ENCODE measurements at regions not wholly inside any gene's neighbourhood (a gene's known extent, or its start where the extent isn't known, plus 50 kb on each side); places are given as distances from the start of the nearest gene placed in this dataset.
A peak's percentile ranks its signal among the peaks of the same experiment; 100 is the strongest.

DNA sequence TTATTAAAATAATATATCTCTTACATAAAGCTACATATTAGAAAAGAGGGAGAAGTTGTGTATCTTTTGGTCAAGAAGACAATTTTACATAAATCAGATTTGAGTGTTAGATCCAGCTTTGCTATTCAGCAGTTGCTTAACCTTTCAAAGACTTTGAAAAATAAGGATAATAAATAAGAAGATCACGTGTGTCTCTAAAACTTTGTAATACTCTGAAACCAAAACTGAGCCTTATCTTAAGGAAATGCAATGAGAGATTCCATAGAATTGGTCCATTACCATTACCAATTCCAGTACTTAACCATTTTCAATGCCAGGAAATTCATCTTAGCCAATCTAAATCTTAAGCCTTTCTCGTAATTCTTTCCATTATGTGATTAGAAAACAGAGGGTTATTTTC, 89.2 kb upstream of the COL5A2 start:
- no peak for DNase-seq

GRCh38 chr2:189273734-189274133, 94.2 kb upstream of the COL5A2 start:
- no peak for DNase-seq

- DNase-seq = no peak
Observed at GRCh38 chr2:189274361-189274760, 94.8 kb upstream of the COL5A2 start.

DNA sequence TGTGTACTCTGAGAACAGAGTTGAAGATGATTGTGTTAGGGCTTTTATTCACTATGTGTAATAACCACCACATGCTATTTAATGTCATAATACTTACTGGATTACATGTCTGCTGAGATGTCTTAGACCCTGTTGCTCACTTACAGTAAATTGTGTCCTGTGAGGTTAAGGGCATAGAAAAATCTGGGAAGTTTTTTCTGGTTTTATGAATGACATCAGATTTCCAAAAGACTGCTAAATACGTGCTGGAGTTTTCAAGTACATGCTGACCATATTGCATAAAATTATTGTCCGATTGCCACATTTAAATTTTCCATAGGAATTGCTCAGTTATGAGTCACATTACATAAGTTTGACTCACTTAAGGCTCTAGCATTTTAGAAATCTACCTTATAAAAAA, 96.7 kb upstream of the COL5A2 start:
- DNase-seq = no peak

- no peak for DNase-seq
Observed at GRCh38 chr2:189281201-189281600, 101.6 kb upstream of the COL5A2 start.

DNA sequence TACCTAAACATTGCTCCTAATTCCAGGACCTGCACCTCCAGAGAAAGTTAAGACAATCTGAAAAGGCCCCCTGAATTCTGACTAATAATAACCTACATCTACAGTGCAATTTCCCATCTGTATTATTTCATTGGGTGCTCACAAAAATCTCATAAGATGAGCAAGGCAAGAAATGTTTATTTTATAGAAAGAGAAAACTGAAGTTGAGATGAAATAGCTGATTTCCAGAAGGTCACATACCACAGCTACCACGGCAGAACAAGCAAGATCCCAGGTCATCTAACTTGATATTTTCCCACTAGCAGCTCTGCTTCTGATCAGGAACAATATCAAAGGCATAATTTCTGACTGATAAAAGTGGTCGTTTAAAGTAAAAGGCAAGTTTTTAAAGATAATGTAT, 105.8 kb upstream of the COL5A2 start:
- no peak for DNase-seq

- DNase-seq = no peak
Observed at GRCh38 chr2:189285962-189286645, 106.5 kb upstream of the COL5A2 start.

DNA sequence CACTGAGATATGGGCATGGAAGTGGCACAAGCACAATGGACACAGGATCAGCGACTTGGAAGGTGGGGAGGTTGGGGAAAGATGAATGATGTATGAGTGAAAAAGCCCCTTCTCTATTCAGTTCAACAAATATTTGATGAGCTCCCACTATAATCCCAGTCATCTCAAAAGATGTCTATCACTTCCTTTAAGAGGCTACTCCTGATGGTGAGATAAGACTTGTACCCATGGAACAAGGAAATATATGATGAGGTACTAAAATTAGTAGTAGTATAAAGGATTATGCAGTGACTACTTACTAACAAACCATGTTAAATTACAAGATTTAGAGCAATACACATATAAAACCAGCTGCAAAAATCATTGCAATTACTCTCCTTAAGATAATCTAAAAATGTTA, 107.8 kb upstream of the COL5A2 start:
- no peak for DNase-seq

GRCh38 chr2:189287982-189288521, 108.5 kb upstream of the COL5A2 start:
- DNase-seq = no peak

GRCh38 chr2:189291460-189291859, 111.9 kb upstream of the COL5A2 start:
- no peak for DNase-seq

DNA sequence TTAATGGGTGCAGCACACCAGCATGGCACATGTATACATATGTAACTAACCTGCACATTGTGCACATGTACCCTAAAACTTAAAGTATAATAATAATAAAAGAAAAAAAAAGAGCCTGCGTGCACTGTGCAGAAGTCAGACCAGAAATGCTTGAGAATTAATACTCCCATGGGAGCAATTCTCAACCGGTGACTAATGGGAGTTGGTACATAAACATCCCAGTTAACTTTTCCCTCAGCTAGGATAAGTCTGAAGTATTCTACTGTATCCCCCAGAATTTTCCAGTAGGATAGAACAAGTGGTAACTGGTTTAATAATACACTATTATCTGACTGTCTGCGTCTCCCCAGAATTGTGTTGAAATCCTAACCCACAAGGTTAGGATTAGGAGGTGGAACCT, 113.6 kb upstream of the COL5A2 start:
- no peak for DNase-seq

GRCh38 chr2:189297446-189297845, 117.9 kb upstream of the COL5A2 start:
- DNase-seq = no peak

GRCh38 chr2:189298038-189298437, 118.5 kb upstream of the COL5A2 start:
- no peak for DNase-seq

GRCh38 chr2:189298481-189298880, 118.9 kb upstream of the COL5A2 start:
- no peak for DNase-seq

GRCh38 chr2:189299974-189300373, 120.4 kb upstream of the COL5A2 start:
- DNase-seq = no peak

DNA sequence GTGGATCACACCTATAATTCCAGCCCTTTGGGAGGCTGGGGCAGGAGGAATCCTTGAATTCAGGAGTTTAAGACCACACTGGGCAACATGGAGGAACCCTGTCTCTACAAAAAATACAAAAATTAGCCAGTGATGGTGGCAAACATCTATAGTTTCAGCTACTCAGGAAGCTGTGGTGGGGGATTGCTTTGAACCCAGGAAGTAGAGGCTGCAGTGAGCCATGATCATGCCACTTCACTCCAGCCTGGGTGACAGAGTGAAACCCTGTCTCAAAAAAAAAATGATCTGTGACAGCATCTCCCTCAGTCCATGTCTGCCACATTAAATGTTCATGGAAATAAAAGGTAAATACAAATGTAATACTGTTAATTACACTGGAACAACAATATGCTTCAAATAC, 121.4 kb upstream of the COL5A2 start:
- DNase-seq = peak; percentile 29

DNA sequence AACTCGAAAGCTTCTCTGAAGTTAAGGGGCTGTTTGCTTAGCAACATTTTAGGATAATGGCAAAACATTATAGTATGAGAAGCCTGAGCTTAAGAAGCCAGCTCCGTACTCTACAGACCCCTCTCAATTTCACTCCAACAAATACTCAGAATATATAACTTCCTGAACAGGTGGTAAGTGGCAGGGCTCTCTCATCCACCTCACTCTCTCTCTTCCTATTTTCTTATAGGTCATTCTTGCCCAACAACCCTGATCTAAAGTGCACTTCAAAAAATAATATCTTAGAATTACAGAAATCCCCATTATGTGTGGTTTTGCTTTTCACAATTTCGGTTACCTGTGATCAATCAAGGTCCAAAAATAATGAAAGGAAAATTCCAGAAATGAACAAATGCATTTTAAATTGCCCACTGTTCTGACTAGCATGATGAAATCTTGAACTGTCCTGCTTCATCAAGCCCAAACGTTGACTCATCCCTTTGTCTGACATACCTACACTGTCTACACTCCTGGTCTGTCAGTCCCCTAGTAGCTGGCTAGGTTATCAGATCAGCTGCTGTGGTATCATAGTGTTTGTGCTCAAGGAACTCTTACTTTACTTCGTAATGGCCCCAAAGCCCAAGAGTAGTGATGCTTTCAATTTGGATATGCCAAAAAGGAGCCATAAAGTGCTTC, 122.8 kb upstream of the COL5A2 start:
- DNase-seq = no peak

GRCh38 chr2:189304360-189304759, 124.8 kb upstream of the COL5A2 start:
- peak; percentile 24 for DNase-seq

DNA sequence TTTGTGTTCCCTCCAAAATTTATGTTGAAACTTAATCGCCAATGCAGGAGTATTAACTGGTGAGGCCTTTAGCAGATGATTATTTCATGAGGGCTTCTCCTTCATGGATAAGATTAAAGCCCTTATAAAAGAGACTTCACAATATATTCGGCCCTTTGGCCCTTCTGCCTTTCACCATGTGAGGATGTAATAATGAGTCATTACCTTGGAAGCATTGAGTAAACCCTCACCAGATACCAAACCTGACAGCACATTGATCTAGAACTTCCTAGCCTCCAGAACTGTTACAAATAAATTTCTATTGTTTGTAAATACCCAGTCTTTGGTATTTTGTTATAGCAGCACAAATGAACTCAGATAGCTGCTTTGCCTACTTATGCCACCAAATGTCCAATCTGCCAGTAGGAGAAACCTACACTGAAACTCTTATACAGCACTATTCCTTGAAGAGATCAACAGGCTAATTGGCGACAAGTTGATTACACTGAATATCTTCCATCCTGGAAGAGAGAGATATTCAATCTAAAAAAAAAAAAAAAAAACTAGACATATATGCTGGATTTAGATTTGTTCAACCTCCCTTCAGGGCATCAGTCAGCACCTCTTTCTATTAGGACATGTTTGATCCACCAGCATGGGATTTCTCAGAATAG, 125.9 kb upstream of the COL5A2 start:
- no peak for DNase-seq

GRCh38 chr2:189306525-189306924, 127.0 kb upstream of the COL5A2 start:
- no peak for DNase-seq

DNA sequence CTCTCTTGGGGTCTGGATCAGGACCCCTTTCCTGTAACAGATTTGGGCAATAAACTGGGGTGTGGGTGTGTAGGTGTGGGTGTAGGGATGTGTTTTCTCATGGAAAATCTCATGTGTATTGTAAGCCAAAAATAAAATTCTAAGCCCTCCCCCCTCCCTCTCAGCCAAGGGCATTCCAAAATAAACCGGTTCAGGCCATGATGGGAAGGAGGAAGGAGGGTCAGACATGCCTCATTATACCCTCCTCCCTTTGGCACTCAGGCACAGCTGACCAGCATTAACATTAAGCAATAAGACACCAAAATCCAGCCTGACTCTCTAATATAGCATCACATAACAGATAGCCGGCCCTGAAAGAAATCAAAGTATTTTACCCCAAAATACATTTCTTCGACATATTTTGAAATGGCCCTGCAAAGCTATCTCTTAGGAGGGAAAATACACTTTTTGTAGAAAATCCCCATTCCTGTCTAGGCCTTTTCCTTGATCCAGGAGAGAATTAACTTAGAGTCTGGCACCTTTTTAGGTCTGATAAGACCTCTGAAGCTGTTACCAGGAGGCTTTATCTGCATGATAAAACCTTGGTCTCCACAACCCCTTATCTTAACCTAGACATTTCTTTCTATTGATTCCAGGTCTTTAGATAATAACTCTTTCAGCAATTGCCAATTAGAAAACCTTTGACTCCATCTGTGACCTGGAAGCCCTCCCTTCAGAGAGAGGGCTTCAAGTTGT, 128.7 kb upstream of the COL5A2 start:
- DNase-seq = no peak

GRCh38 chr2:189309331-189309730, 129.8 kb upstream of the COL5A2 start:
- no peak for DNase-seq

- DNase-seq = no peak
Observed at GRCh38 chr2:189312211-189312610, 129.1 kb upstream of the WDR75 start.
